ENCODE measurements at regions not wholly inside any gene's neighbourhood (a gene's known extent, or its start where the extent isn't known, plus 50 kb on each side); places are given as distances from the start of the nearest gene placed in this dataset.

DNA sequence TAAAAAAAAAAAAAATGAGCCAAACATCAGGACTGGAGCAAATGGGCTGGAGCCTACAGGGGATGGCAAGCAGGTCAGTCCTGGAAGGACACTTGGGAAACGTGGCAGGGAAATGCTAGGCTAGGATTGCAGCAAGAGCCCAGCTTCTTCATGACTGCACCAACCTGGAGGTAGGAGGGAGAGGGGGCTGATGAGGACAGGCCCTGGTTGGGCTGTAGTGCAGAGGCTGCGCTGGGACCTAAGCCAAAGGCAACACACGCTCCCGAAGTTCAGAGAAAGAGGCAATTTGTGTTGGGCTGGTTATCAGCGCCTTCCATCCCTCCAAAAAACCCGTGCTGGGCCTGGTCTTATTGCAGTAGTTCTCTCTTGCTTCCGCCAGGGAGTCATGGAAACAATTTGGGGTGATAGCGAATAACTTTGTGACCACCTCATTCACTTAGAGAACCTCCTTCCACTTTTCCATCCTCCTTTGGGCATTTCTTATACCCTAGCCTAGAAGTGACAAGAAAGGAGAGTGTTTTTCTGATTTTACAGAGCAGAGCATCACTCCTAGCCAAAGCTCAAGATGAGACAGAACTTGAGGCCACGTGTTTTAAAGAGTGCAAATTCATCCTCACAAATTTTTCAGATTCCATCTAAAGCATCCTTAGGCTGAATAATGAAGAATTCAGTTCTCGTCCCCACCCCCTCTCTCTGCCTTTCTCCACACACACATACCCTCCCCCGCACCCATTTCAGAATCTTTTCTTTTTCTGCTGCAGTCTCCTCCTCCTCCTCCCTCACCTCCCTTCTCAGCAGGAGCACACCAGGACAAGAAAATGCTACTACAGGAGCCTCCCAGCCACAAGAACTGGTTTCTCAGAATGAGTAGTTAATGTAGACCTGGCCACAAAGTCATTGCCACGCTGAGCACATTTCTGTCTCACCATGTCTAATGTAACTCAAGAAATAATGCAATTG, 61.3 kb upstream of the CALM2 start:
- TF ChIP-seq, protein P1, sequence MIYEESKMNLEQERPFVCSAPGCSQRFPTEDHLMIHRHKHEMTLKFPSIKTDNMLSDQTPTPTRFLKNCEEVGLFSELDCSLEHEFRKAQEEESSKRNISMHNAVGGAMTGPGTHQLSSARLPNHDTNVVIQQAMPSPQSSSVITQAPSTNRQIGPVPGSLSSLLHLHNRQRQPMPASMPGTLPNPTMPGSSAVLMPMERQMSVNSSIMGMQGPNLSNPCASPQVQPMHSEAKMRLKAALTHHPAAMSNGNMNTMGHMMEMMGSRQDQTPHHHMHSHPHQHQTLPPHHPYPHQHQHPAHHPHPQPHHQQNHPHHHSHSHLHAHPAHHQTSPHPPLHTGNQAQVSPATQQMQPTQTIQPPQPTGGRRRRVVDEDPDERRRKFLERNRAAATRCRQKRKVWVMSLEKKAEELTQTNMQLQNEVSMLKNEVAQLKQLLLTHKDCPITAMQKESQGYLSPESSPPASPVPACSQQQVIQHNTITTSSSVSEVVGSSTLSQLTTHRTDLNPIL (CRISPR knock-in tag; IDR thresholded peaks at IDR 0.05; ENCODE audit: low read depth), result no peak
- TF ChIP-seq ARNTL (CRISPR knock-in tag; IDR thresholded peaks at IDR 0.05; ENCODE audit: borderline replicate concordance, low read depth) (no peak), ZFP30 (CRISPR knock-in tag; IDR thresholded peaks at IDR 0.05) (no peak), CSDC2 (CRISPR knock-in tag; IDR thresholded peaks at IDR 0.05) (no peak; the same call in 1 of the 2 replicates), ZNF70 (CRISPR knock-in tag; IDR thresholded peaks at IDR 0.05) (0 out of 2 replicates have a peak, but pooled peaks have one; percentile 21)
- TF ChIP-seq, protein P2, sequence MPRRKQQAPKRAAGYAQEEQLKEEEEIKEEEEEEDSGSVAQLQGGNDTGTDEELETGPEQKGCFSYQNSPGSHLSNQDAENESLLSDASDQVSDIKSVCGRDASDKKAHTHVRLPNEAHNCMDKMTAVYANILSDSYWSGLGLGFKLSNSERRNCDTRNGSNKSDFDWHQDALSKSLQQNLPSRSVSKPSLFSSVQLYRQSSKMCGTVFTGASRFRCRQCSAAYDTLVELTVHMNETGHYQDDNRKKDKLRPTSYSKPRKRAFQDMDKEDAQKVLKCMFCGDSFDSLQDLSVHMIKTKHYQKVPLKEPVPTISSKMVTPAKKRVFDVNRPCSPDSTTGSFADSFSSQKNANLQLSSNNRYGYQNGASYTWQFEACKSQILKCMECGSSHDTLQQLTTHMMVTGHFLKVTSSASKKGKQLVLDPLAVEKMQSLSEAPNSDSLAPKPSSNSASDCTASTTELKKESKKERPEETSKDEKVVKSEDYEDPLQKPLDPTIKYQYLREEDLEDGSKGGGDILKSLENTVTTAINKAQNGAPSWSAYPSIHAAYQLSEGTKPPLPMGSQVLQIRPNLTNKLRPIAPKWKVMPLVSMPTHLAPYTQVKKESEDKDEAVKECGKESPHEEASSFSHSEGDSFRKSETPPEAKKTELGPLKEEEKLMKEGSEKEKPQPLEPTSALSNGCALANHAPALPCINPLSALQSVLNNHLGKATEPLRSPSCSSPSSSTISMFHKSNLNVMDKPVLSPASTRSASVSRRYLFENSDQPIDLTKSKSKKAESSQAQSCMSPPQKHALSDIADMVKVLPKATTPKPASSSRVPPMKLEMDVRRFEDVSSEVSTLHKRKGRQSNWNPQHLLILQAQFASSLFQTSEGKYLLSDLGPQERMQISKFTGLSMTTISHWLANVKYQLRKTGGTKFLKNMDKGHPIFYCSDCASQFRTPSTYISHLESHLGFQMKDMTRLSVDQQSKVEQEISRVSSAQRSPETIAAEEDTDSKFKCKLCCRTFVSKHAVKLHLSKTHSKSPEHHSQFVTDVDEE (CRISPR knock-in tag; IDR thresholded peaks at IDR 0.05), result peak; percentile 47
